IMR-90 (cell line): ENCODE measurements at regions not wholly inside any gene's neighbourhood (a gene's known extent, or its start where the extent isn't known, plus 50 kb on each side); places are given as distances from the start of the nearest gene placed in this dataset.

Experiments
- ATAC-seq: fragments of 200-7000 bp; cut with Tn5 transposase; 2 replicates; pipeline ENCODE4 v1.9.1; 2020; ENCODE audit warnings: low read depth, mild to moderate bottlenecking, moderate library complexity
- BruUV-seq: library from RNA; stranded (reverse); fragments of 400-500 nt; replicated peaks from 2 replicates; lab custom pipeline; 2021; lab: Mats Ljungman, UMichigan
- CTCF ChIA-PET: fragments of 300-600 bp; formaldehyde crosslinking; extraction: SDS; loops from one replicate; lab custom pipeline; 2021; ENCODE audit warnings: antibody characterized with exemption; lab: Yijun Ruan, JAX
- POLR2A ChIA-PET: fragments of 300-600 bp; sonication (Branson Sonifier 250); formaldehyde crosslinking; loops from one replicate; lab custom pipeline; 2022; ENCODE audit warnings: antibody characterized with exemption; ENCODE audit not compliant: unreplicated experiment; lab: Charles Lee
- DNase-seq: peaks from one replicate; pipeline ENCODE4 v3.0.0; 2013
- H2AFZ ChIP-seq: replicated peaks from 2 replicates; pipeline ENCODE3; 2013; ENCODE audit warnings: low read length, mild to moderate bottlenecking; ENCODE audit not compliant: poor library complexity
- H2AK5ac ChIP-seq: 2 replicates; pipeline ENCODE4 v1.6.1; 2013; ENCODE audit warnings: low read depth, low read length, inconsistent platforms
- H2AK9ac ChIP-seq: replicated peaks from 2 replicates; pipeline ENCODE3; 2013; ENCODE audit warnings: mild to moderate bottlenecking, low read depth, low read length, moderate library complexity; ENCODE audit not compliant: poor library complexity
- H2BK120ac ChIP-seq: 2 replicates; pipeline ENCODE4 v1.6.1; 2013; ENCODE audit warnings: low read depth, low read length, inconsistent platforms
- H2BK15ac ChIP-seq: 3 replicates; pipeline ENCODE4 v1.6.1; 2013; ENCODE audit warnings: low read depth, low read length, inconsistent platforms
- H2BK20ac ChIP-seq: 2 replicates; pipeline ENCODE4 v1.6.1; 2013; ENCODE audit warnings: low read depth, mild to moderate bottlenecking, inconsistent platforms, low read length, moderate library complexity
- H2BK5ac ChIP-seq: 2 replicates; pipeline ENCODE4 v1.6.1; 2013; ENCODE audit warnings: mild to moderate bottlenecking, low read depth, low read length, inconsistent platforms; ENCODE audit not compliant: poor library complexity, severe bottlenecking
- H3K14ac ChIP-seq: replicated peaks from 2 replicates; pipeline ENCODE4 v1.6.1; 2013; ENCODE audit warnings: low read depth, low read length, inconsistent platforms
- H3K18ac ChIP-seq: 2 replicates; pipeline ENCODE4 v1.6.1; 2013; ENCODE audit warnings: low read depth, low read length, control low read depth
- H3K23ac ChIP-seq: 2 replicates; pipeline ENCODE4 v1.6.1; 2013; ENCODE audit warnings: low read depth, low read length, inconsistent platforms
- H3K27ac ChIP-seq: 2 replicates; pipeline ENCODE4 v1.5.1; 2013; ENCODE audit warnings: mild to moderate bottlenecking, control low read depth, low read length; ENCODE audit not compliant: insufficient read depth
- H3K27me3 ChIP-seq: 2 replicates; pipeline ENCODE4 v1.6.1; 2013; ENCODE audit warnings: low read length; ENCODE audit not compliant: control insufficient read depth, insufficient read depth
- H3K36me3 ChIP-seq: 2 replicates; pipeline ENCODE4 v1.6.1; 2013; ENCODE audit warnings: low read length, mixed read lengths; ENCODE audit not compliant: control insufficient read depth, insufficient read depth
- H3K4ac ChIP-seq: 2 replicates; pipeline ENCODE4 v1.6.1; 2013; ENCODE audit warnings: low read depth, low read length, inconsistent platforms
- H3K4me1 ChIP-seq: 2 replicates; pipeline ENCODE4 v1.6.1; 2013; ENCODE audit warnings: low read length, mixed read lengths; ENCODE audit not compliant: control insufficient read depth, insufficient read depth
- H3K4me2 ChIP-seq: 2 replicates; pipeline ENCODE4 v1.6.1; 2013; ENCODE audit warnings: low read depth, mild to moderate bottlenecking, control low read depth, low read length, moderate library complexity
- H3K4me3 ChIP-seq: 2 replicates; pipeline ENCODE4 v1.5.1; 2013; ENCODE audit warnings: low read depth, mild to moderate bottlenecking, control low read depth, low read length, moderate library complexity; ENCODE audit not compliant: insufficient read depth
- H3K56ac ChIP-seq: 2 replicates; pipeline ENCODE4 v1.6.1; 2013; ENCODE audit warnings: low read length, inconsistent platforms; ENCODE audit not compliant: insufficient read depth; ENCODE audit errors: extremely low read depth
- H3K79me1 ChIP-seq, 2 experiments: 2 replicates each; pipeline ENCODE4 v1.6.1; 2013; ENCODE audit warnings: low read length in 2 of 2, inconsistent platforms in 1 of 2, low read depth in 1 of 2
- H3K9ac ChIP-seq: 2 replicates; pipeline ENCODE4 v1.6.1; 2013; ENCODE audit warnings: low read depth, low read length, control low read depth
- H3K9me1 ChIP-seq: 2 replicates; pipeline ENCODE4 v1.6.1; 2013; ENCODE audit warnings: low read length, inconsistent platforms; ENCODE audit not compliant: insufficient read depth
- H3K9me3 ChIP-seq: 2 replicates; pipeline ENCODE4 v1.6.1; 2013; ENCODE audit warnings: low read length; ENCODE audit not compliant: control insufficient read depth, insufficient read depth
- H4K20me1 ChIP-seq: 2 replicates; pipeline ENCODE4 v1.6.1; 2013; ENCODE audit warnings: low read length, inconsistent platforms; ENCODE audit not compliant: insufficient read depth
- H4K5ac ChIP-seq: 2 replicates; pipeline ENCODE4 v1.6.1; 2013; ENCODE audit warnings: mild to moderate bottlenecking, low read depth, low read length, control low read depth
- H4K8ac ChIP-seq, 2 experiments: 2 replicates each; pipeline ENCODE4 v1.6.1; 2013; ENCODE audit warnings: low read depth in 2 of 2, low read length in 2 of 2, control low read depth in 1 of 2, inconsistent platforms in 1 of 2
- H4K91ac ChIP-seq: 2 replicates; pipeline ENCODE4 v1.6.1; 2013; ENCODE audit warnings: low read depth, low read length, inconsistent platforms; ENCODE audit not compliant: insufficient read depth
- MAZ ChIP-seq: IDR thresholded peaks from 2 replicates; pipeline ENCODE4 v1.6.1; 2012; ENCODE audit warnings: low read depth, mild to moderate bottlenecking, low read length, improper control_type of control experiment, moderate library complexity, borderline replicate concordance
- WGBS, 2 experiments: methylation state at CpG; one replicate each; pipeline versions ENCODE4 v1.1.5 to v1.1.7; 2013; ENCODE audit warnings: missing lambda C conversion rate in 2 of 2; ENCODE audit not compliant: insufficient read length in 1 of 2; ENCODE audit errors: extremely low coverage in 2 of 2; 5-methylcytosine and 5-hydroxymethylcytosine counted together
- dilution Hi-C: fragments of 300-500 bp; cut with HindIII; formaldehyde crosslinking; loops from one replicate; pipeline ENCODE4 v1.14.3; 2018; ENCODE audit warnings: low sequenced_read_pairs; ENCODE audit not compliant: unreplicated experiment
- in situ Hi-C: fragments of 300-500 bp; cut with MboI; formaldehyde crosslinking; loops from 3 replicates; pipeline ENCODE4 v1.14.3; 2019; ENCODE audit warnings: low sequenced_read_pairs, inconsistent platforms, mixed read lengths
- intact Hi-C: fragments of 100-400 bp; cut with micrococcal nuclease; formaldehyde crosslinking; loops from 2 replicates; pipeline ENCODE4 v1.10.0; 2022

DNA sequence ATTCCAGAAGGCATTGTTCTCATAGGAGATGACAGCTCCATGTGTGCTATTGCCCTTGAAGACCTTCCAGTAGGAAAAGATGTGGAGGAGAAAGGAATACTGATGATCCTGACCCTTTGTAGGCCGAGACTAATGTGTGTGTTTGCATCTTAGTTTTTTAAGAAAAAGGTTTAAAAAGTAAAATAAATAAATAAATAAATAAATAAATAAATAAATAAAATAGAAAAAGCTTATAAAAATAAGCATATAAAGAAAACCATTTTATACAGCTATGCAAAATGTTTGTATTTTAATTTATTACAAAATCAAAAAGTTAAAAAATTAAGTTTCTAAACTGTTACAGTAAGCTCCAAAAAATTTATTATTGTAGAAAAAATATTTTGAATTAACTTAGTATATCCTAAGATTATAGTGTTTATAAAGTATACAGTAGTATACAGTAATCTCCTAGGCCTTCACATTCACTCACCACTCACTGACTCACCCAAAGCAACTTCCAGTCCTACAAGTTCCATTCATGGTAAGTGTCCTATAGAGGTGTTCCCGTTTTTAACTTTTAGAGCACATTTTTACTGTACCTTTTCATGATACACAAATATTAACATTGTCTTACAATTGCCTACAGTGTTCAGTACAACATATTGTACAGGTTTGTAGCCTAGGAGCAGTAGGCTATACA, 435.2 kb upstream of the SEMA3A start:
- Histone ChIP-seq H3K27me3 (no peaks in the 10 kb centered on the region), H3K27ac (no peak overlapping the region), H4K91ac (peak overlapping the region; percentile 61; the same call in 1 of the 2 replicates), H3K14ac (no peak overlapping the region; the same call in 1 of the 2 replicates), H3K56ac (no peak overlapping the region), H3K9ac (no peak overlapping the region), H3K4me2 (no peak overlapping the region), H3K18ac (peak overlapping the region; percentile 20; the same call in 1 of the 2 replicates), H3K23ac (peak overlapping the region; percentile 68; the same call in 1 of the 2 replicates), H4K20me1 (no peaks in the 10 kb centered on the region), H3K9me1 (no peaks in the 10 kb centered on the region), H2AK9ac (no peak overlapping the region), H3K4me3 (no peak overlapping the region), H2AFZ (no peak overlapping the region), H3K9me3 (peaks cover 9% of the 10 kb centered on the region), H2BK15ac (peak overlapping the region; percentile 80; the same call in 1 of the 3 replicates), H4K5ac (no peak overlapping the region; the same call in 1 of the 2 replicates), H2BK20ac (peak overlapping the region; percentile 64; the same call in 1 of the 2 replicates), H3K36me3 (no peaks in the 10 kb centered on the region), H3K4ac (peak overlapping the region; percentile 59; the same call in 1 of the 2 replicates), H2AK5ac (0 out of 2 replicates have a peak overlapping the region, but pooled peaks have one; percentile 49), H4K8ac (no peak overlapping the region), H2BK5ac (peak overlapping the region; percentile 83), H3K79me1 (no peaks in the 10 kb centered on the region), H2BK120ac (peak overlapping the region; percentile 71; the same call in 1 of the 2 replicates), H3K4me1 (peaks cover 2% of the 10 kb centered on the region; the same call in 1 of the 2 replicates)
- peak; percentile 66 for ATAC-seq
- dilution Hi-C loops (no loop called here), in situ Hi-C loops (loop anchor here (25.0 kb wide), 1 partner anchor 383 kb away; no protein-coding TSS in a partner anchor), intact Hi-C loops (no loop called here)
- peak; percentile 57 for DNase-seq
- no peak for TF ChIP-seq MAZ
- WGBS, 2 experiments: no CpG with 5 or more reads among the region's 2 CpGs
- BruUV-seq: no TSS peak
- POLR2A ChIA-PET: interaction anchor here (0.6 to 0.7 kb wide), 2 partner anchors 19 to 100 kb away, joined by 3 read pairs; no protein-coding TSS in a partner anchor
- CTCF ChIA-PET: interaction anchor here (0.8 to 0.9 kb wide), 2 partner anchors 10 to 31 kb away, joined by 3 to 4 read pairs; no protein-coding TSS in a partner anchor
